BLaER1 treated with 17β-estradiol and CSF1 and Interleukin-3, amounts not matched to agents 10 nM and 100 nM (cell line): ENCODE measurements at regions not wholly inside any gene's neighbourhood (a gene's known extent, or its start where the extent isn't known, plus 50 kb on each side); places are given as distances from the start of the nearest gene placed in this dataset.
"Not testable (repeated sequence)": the region's sequence is repeated elsewhere in the genome, so short reads cannot be mapped to it uniquely, and the experiment has no call there.

Experiments
- H3K27ac ChIP-seq, 11 experiments: shearing (Covaris generic); formaldehyde crosslinking; 2 replicates each; pipeline ENCODE4 v1.8.1; 2022
- H3K27me3 ChIP-seq, 11 experiments: shearing (Covaris generic); formaldehyde crosslinking; 2 replicates each; pipeline ENCODE4 v1.8.1; 2022
- H3K36me3 ChIP-seq, 11 experiments: shearing (Covaris generic); formaldehyde crosslinking; 2 replicates each; pipeline ENCODE4 v1.8.1; 2022
- H3K4me1 ChIP-seq, 10 experiments: shearing (Covaris generic); formaldehyde crosslinking; 2 replicates each; pipeline ENCODE4 v1.8.1; 2022
- H3K4me2 ChIP-seq, 11 experiments: shearing (Covaris generic); formaldehyde crosslinking; 2 replicates each; pipeline ENCODE4 v1.8.1; 2022
- H3K4me3 ChIP-seq, 10 experiments: shearing (Covaris generic); formaldehyde crosslinking; 2 replicates each; pipeline ENCODE4 v1.8.1; 2022
- H3K9ac ChIP-seq, 11 experiments: shearing (Covaris generic); formaldehyde crosslinking; 2 replicates each; pipeline ENCODE4 v1.8.1; 2022
- H3K9me3 ChIP-seq, 11 experiments: shearing (Covaris generic); formaldehyde crosslinking; replicated peaks in 1 of 11; 2 replicates each; pipeline ENCODE4 v1.8.1; 2022
- H4K20me1 ChIP-seq, 11 experiments: shearing (Covaris generic); formaldehyde crosslinking; 2 replicates each; pipeline ENCODE4 v1.8.1; 2022
- Cebpa-rat ChIP-seq, 11 experiments: shearing (Covaris generic); IDR thresholded peaks; 2 replicates each; pipeline ENCODE4 v1.8.1; 2022

DNA sequence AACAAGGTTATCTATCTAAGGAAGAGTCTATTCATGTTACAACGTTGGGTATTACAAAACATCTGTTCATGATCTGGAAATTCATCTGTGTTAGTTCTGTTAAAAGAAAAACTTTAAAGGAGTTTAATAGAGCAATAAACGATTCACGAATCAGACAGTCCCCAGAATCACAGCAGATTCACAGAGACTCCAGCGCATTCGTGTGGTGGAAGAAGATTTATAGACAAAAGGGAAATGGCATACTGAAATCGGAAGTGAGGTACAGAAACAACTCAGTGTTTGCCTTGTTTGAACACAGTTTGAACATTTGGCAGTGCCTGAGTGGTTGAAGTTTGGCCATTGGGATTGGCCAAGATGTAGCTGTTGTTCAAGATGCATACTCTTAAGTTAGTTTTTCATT lies 178.8 kb downstream of the CWH43 start:
- not testable (repeated sequence) for H4K20me1 ChIP-seq, H3K4me2 ChIP-seq, H3K36me3 ChIP-seq, H3K9ac ChIP-seq, H3K27me3 ChIP-seq, H3K4me3 ChIP-seq, H3K27ac ChIP-seq, H3K4me1 ChIP-seq
- peaks cover 4 to 12% (median 7%) of the 10 kb centered on the region in 11 experiments; a peak in 18 of 22 replicates for H3K9me3 ChIP-seq

DNA sequence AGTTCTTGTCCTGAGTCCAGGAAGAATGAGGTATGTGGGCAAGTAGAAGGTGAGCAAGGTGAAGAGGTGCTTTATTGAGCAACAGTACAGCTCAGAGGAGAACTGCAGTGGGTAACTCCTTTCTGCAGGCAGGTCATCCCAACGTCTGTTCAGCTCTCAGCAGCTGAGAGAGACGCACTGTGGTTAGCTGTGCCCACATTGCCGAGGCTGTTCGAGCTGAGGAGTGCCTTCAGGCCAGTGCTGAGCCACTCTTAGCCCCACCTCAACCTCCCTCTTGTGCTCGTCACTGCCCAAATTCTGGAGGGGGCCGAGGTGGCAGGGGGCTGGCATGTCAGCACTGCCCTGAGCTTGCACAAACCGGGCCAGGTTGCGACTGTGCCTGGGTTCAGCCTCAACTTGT lies 191.8 kb downstream of the CWH43 start:
- not testable (repeated sequence) for H3K9me3 ChIP-seq, H3K4me2 ChIP-seq, H3K4me1 ChIP-seq, H3K27me3 ChIP-seq, H4K20me1 ChIP-seq, H3K36me3 ChIP-seq, H3K4me3 ChIP-seq, H3K9ac ChIP-seq, H3K27ac ChIP-seq

DNA sequence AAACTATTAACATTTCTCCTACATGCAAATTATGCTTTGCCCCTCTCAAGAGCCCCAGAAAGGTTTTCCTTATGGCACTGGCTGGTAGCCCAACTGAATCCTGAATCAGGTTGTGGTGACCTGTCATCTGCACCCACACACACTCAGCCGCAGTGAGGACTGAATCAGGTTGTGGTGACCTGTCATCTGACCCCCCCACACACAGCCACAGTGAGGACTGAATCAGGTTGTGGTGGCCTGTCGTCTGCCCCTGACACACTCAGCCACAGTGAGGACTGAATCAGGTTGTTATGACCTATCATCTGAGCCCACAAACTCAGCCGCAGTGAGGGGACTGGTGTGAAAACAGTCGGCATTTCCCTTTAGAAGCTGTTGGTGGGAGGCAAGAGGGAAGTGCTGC lies 195.0 kb downstream of the CWH43 start:
- not testable (repeated sequence) for H3K27me3 ChIP-seq, H3K27ac ChIP-seq, H3K4me3 ChIP-seq, H3K9me3 ChIP-seq, H3K4me1 ChIP-seq, H3K4me2 ChIP-seq, H4K20me1 ChIP-seq, H3K9ac ChIP-seq, H3K36me3 ChIP-seq

DNA sequence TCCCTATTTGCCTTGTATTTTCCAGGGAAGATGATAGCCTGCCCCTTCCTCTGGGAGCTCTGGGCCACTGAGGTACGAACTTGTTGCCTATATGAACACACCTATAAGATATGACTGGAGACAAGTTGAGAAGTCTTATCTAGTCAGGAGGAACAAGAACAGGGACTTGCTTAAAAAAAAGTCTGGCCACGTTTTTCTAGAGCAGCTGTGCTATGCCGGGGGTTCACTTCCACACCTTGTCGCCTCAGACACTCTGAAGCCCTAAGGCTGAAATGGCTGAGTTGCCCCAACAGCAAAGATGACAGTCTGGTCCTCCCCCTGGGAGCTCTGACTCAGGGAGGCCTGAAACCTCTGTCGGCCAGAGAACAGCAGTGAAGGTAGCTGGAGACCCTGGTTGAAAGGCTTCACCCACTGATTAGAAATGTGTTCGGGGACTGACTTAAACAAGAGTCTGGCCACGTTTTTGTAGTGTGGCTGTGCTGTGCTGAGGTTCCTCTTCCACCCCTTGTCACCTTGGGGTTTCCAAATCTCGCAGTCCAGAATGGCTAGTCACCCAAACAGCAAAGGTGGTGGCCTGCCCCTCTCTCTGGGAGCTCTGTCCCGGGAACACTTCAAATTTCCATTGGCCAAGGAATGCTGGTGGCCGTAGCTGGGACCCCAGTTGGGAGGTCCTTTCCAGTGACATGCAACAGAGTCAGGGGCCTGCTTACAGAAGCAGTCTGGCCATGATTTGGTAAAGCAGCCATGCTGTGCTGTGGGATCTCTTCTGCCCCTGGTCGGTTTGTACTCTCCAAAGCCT lies 225.5 kb downstream of the CWH43 start:
- H3K36me3 ChIP-seq, H3K9ac ChIP-seq, H3K4me3 ChIP-seq, H4K20me1 ChIP-seq, H3K27me3 ChIP-seq, H3K27ac ChIP-seq, H3K4me2 ChIP-seq, H3K4me1 ChIP-seq: not testable (repeated sequence)
- peaks cover 0 to 17% (median 7%) of the 10 kb centered on the region in 11 experiments; a peak in 7 of 22 replicates for H3K9me3 ChIP-seq

DNA sequence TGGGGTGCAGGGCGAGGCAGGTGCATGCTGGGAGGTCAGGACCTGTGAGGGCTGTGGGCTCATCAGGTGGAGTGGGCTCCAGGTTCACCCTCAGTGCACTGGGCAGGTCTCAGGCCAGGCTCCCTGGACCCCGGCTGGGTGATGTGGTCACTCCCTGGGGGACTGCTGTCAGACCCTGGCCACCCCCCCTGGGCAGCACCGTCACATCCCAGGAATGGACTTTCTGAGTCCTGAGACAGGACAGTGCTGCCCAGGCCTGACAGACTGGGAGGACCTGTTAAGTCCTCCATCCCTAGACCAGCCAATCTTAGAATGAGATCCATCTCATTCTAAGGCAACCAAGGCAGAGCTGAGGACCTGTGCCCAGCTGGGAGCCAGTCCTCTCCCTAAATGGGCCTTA lies 227.2 kb downstream of the CWH43 start:
- not testable (repeated sequence) for H3K4me1 ChIP-seq, H3K9ac ChIP-seq, H3K27ac ChIP-seq, H3K27me3 ChIP-seq, H3K4me2 ChIP-seq, H4K20me1 ChIP-seq, H3K36me3 ChIP-seq, H3K4me3 ChIP-seq
- H3K9me3 ChIP-seq: peaks cover 0 to 17% (median 7%) of the 10 kb centered on the region in 11 experiments; a peak in 7 of 22 replicates

DNA sequence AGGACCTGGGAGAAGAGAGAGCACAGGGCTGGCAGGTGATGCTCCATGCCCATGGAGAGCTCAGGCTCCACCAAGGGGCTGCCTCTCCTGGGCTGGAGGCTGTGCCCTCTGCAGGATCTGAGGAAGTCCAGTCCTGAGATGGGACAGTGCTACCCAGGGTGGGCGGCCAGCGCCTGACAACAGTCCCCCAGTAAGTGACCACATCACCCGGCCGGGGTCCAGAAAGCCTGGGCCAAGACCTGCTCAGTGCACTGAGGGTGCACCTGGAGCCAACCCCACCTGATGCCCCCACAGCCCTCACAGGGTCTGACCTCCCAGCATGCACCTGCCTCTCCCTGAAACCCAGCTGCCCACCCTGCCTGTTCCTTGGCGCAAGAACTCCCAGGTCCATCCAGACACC lies 227.7 kb downstream of the CWH43 start:
- not testable (repeated sequence) for H3K4me1 ChIP-seq, H3K9ac ChIP-seq, H3K27ac ChIP-seq, H3K4me2 ChIP-seq, H3K27me3 ChIP-seq, H3K4me3 ChIP-seq, H4K20me1 ChIP-seq, H3K36me3 ChIP-seq
- H3K9me3 ChIP-seq: peaks cover 0 to 17% (median 7%) of the 10 kb centered on the region in 11 experiments; a peak in 7 of 22 replicates

DNA sequence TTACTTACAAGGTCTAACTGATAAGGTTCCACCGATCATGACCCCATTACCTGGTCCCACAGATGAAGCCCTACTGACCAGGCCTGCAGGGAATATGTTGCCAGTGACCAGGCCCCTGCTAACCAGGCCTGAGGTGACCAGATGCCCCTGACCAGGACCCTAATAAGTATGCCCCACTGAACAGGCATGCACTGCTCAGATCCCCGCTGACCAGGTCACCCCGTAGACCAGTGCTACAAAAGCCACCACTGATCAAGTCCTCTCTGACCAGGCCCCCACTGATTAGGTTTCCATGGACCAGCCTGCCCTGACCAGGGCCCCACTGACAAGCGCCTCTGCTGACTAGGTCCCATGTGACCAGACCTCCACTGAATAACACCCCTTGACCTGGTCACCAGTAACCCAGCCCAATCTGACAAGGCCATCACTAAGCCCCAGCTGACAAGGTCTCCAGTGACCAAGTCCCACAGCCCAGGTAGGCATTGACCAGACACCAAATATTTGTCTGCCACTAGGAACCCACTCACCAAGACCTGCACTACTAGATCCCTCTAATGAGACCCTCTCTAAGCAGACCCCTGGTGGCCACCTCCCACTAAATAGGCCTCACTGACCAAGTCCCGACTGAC lies 228.5 kb downstream of the CWH43 start:
- not testable (repeated sequence) for H3K27me3 ChIP-seq, H3K4me2 ChIP-seq, H3K4me3 ChIP-seq, H3K36me3 ChIP-seq, H4K20me1 ChIP-seq, H3K4me1 ChIP-seq, H3K27ac ChIP-seq, H3K9ac ChIP-seq
- peaks cover 0 to 17% (median 7%) of the 10 kb centered on the region in 11 experiments; a peak in 7 of 22 replicates for H3K9me3 ChIP-seq

DNA sequence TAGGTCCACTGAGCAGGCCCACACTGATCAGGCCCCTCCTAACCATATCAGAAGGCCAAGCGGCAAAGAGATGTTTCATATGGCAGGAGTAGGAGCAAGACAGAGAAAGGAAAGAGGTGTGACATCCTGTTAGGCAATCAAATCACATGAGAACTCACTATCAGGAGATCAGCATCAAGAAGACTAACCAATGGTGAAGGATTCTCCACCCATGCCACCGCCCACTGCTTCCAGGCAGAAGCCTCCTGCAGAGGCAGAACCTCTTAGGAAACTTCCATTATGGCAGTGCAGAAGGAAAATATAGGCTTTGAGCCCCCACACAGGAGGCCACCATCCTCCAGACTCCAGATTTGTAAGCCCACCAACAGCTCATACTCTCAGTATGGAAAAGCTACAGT lies 229.0 kb downstream of the CWH43 start:
- H3K4me1 ChIP-seq, H3K9ac ChIP-seq, H3K4me3 ChIP-seq, H3K4me2 ChIP-seq, H3K36me3 ChIP-seq, H4K20me1 ChIP-seq, H3K27ac ChIP-seq, H3K27me3 ChIP-seq: not testable (repeated sequence)
- H3K9me3 ChIP-seq: peaks cover 0 to 17% (median 7%) of the 10 kb centered on the region in 11 experiments; a peak in 7 of 22 replicates

DNA sequence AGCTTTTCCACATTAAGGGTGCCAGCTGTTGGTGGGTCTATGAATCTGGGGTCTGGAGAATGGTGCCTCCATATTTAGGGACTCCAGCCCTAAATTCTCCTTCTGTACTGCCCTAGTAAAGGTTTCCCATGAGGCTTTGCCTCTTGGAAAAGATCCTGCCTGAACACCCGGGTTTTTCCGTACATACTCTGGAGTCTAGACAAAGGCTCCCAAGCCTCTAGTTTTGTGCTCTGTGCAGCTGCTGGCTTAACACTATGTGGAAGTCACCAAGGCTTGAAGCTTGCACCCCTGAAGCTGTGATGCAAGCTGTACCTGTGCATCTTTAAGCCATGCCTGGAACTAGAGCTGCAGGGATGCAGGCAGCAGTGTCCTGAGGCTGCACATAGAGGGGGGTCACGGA lies 230.5 kb downstream of the CWH43 start:
- H4K20me1 ChIP-seq, H3K27me3 ChIP-seq, H3K36me3 ChIP-seq, H3K4me1 ChIP-seq, H3K4me3 ChIP-seq, H3K9ac ChIP-seq, H3K4me2 ChIP-seq, H3K27ac ChIP-seq: not testable (repeated sequence)
- peaks cover 0 to 18% (median 7%) of the 10 kb centered on the region in 11 experiments; a peak in 7 of 22 replicates for H3K9me3 ChIP-seq

DNA sequence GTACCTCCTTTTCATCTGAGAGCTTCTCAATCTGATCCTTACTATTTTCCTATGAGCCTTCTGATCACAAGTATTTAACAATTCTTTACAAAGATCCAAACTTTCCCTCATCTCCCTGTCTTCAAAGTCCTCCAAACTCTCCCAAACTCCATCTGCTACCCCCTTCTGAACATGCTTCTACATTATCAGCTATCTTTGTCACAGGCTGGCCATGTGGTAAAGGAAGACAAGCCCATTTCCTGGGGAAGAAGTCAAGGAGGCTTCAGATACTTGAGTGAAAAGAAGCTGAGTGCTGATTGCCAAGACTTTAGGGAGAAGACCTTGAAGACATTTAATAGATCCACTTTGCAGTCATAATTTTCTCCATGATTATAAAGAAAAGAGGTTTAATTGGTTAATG lies 231.4 kb downstream of the CWH43 start:
- Histone ChIP-seq H3K36me3 (no peaks in the 10 kb centered on the region), H3K4me2 (no peak overlapping the region), H3K4me3 (no peak overlapping the region), H3K9me3 (peaks cover 0 to 18% (median 6%) of the 10 kb centered on the region in 11 experiments; a peak in 6 of 22 replicates), H3K4me1 (no peaks in the 10 kb centered on the region), H3K9ac (no peak overlapping the region), H3K27ac (no peak overlapping the region), H4K20me1 (no peaks in the 10 kb centered on the region), H3K27me3 (no peaks in the 10 kb centered on the region)
- TF ChIP-seq Cebpa-rat (IDR thresholded peaks at IDR 0.05): no peak

DNA sequence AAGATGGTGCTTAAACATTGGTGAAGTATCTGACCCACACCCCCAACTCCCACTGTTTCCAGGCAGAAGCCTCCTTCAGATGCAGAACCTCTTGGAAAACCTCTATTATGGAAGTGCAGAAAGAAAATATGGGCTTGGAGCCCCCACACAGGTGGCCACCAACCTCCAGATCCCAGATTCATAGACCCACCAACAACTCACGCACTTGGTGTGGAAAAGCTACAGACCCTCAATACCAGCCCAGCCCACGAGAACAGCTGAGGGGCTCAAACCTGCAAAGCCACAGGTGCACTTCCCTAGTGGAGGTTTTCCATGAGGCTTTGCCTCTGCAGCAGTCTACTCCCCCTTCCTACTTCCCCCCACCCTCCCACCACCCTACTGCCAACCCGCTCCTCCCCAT lies 232.0 kb downstream of the CWH43 start:
- not testable (repeated sequence) for H3K27me3 ChIP-seq, H3K4me3 ChIP-seq, H3K4me2 ChIP-seq, H4K20me1 ChIP-seq, H3K4me1 ChIP-seq, H3K27ac ChIP-seq, H3K36me3 ChIP-seq, H3K9ac ChIP-seq
- H3K9me3 ChIP-seq: peaks cover 0 to 16% (median 6%) of the 10 kb centered on the region in 11 experiments; a peak in 6 of 22 replicates

DNA sequence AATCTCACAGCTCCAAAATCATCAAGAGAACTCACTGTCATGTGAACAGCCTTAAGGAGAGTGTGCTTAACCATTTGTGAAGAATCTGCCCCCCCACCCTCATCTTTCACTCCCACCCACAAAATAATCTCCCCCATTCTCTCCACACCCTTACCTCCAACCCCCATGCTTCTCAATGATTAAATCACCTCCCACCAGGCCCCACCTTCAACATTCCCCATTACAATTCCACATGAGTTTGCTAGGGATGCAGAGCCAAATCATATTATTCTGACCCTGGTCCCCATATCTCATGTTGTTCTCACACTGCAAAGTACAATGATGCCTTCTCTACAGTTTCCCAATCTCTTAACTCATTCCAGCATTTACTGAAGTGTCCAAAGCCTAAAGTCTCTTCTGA lies 232.9 kb downstream of the CWH43 start:
- not testable (repeated sequence) for H4K20me1 ChIP-seq, H3K27ac ChIP-seq, H3K4me2 ChIP-seq, H3K36me3 ChIP-seq, H3K27me3 ChIP-seq, H3K9ac ChIP-seq, H3K4me1 ChIP-seq, H3K4me3 ChIP-seq
- peaks cover 0 to 11% (median 2%) of the 10 kb centered on the region in 11 experiments; a peak in 5 of 22 replicates for H3K9me3 ChIP-seq

DNA sequence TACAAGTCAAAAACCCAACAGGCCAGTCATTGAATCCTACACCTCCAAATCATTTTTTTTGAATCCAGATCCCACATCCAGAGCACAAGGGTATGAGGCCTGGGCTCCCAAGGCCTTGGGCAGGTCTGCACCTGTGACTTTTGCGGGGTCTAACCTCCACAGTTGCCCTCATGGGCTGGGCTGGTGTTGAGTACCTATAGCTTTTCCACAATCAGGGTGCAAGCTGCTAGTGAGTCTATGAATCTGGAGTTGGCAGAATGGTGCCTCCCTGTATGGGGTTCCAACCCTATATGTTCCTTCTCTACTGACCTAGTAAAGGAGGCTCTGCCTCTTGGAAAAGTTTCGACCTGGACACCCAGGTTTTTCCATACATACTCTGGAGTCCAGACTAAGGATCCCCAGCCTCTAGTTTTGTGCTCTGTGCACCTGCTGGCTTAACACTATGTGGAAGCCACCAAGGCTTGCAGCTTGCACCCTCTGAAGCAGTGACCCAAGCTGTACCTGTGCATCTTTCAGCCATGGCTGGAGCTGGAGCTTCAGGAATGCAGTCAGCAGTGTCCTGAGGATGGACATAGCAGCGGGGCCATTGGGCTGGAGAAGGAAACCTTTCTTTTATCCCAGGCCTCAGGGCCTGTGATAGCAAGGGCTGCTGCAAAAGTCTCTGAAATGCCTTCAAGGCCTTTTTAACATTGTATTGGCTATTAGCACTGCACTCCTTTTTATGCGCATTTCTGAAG lies 233.6 kb downstream of the CWH43 start:
- H3K9me3 ChIP-seq, H3K9ac ChIP-seq, H3K4me1 ChIP-seq: not testable (repeated sequence)

More for the DNA sequence above, 233.6 kb downstream of the CWH43 start:
- not testable (repeated sequence) for H3K27ac ChIP-seq, H4K20me1 ChIP-seq, H3K4me2 ChIP-seq, H3K4me3 ChIP-seq, H3K36me3 ChIP-seq, H3K27me3 ChIP-seq
